DND-41 (cell line): ENCODE measurements at regions not wholly inside any gene's neighbourhood (a gene's known extent, or its start where the extent isn't known, plus 50 kb on each side); places are given as distances from the start of the nearest gene placed in this dataset.

ENCODE experiments used
- ATAC-seq: fragments of 200-7000 bp; cut with Tn5 transposase; 3 replicates; pipeline ENCODE4 v1.9.1; 2021; ENCODE audit warnings: low read depth; ENCODE audit not compliant: insufficient read depth
- DNase-seq: peaks from one replicate; pipeline ENCODE4 v3.0.0-alpha.2; 2020
- H2AFZ ChIP-seq: 2 replicates; pipeline ENCODE4 v1.6.0; 2012; ENCODE audit warnings: low read depth, low read length
- H3K27ac ChIP-seq: 2 replicates; pipeline ENCODE4 v1.5.1; 2012; ENCODE audit warnings: low read length, inconsistent platforms
- H3K27me3 ChIP-seq: fragments of 200-600 bp; sonication (generic); 2 replicates; pipeline ENCODE4 v1.6.0; 2012; ENCODE audit warnings: low read length, mild to moderate bottlenecking, inconsistent platforms; ENCODE audit not compliant: insufficient read depth, poor library complexity
- H3K36me3 ChIP-seq: 2 replicates; pipeline ENCODE4 v1.5.1; 2012; ENCODE audit warnings: low read length, inconsistent platforms; ENCODE audit not compliant: insufficient read depth
- H3K4me1 ChIP-seq: 2 replicates; pipeline ENCODE4 v1.5.1; 2012; ENCODE audit warnings: mild to moderate bottlenecking, low read length; ENCODE audit not compliant: insufficient read depth
- H3K4me2 ChIP-seq: 2 replicates; pipeline ENCODE4 v1.6.0; 2012; ENCODE audit warnings: mild to moderate bottlenecking, moderate library complexity, low read length, inconsistent platforms; ENCODE audit not compliant: insufficient read depth
- H3K4me3 ChIP-seq, 2 experiments: fragments of 200-600 bp in 1 of 2; shearing (Covaris generic) in 1 of 2; 2 replicates each; pipeline ENCODE4 v1.5.1; 2012 to 2016; ENCODE audit warnings: inconsistent platforms in 2 of 2, low read length in 2 of 2, mild to moderate bottlenecking in 2 of 2, low read depth in 1 of 2, moderate library complexity in 1 of 2
- H3K79me2 ChIP-seq: 2 replicates; pipeline ENCODE4 v1.6.0; 2012; ENCODE audit warnings: low read length, inconsistent platforms; ENCODE audit not compliant: insufficient read depth
- H3K9ac ChIP-seq: 2 replicates; pipeline ENCODE4 v1.6.0; 2012; ENCODE audit warnings: low read depth, mild to moderate bottlenecking, inconsistent platforms, low read length, moderate library complexity
- H3K9me3 ChIP-seq: 2 replicates; pipeline ENCODE4 v1.5.1; 2012; ENCODE audit warnings: low read length, moderate library complexity, mild to moderate bottlenecking, inconsistent platforms; ENCODE audit not compliant: insufficient read depth, severe bottlenecking
- H4K20me1 ChIP-seq: 2 replicates; pipeline ENCODE4 v1.6.0; 2012; ENCODE audit warnings: low read length; ENCODE audit not compliant: insufficient read depth
- EZH2 ChIP-seq: IDR thresholded peaks from 3 replicates; pipeline ENCODE4 v1.6.1; 2012; ENCODE audit warnings: borderline replicate concordance, low read depth, mild to moderate bottlenecking, moderate library complexity, low read length, inconsistent platforms; ENCODE audit not compliant: severe bottlenecking
- TF ChIP-seq, protein P1 (sequence below): IDR thresholded peaks from 2 replicates; pipeline ENCODE4 v1.5.1; 2012; ENCODE audit warnings: borderline replicate concordance, low read length, moderate library complexity, mild to moderate bottlenecking; ENCODE audit not compliant: poor library complexity, severe bottlenecking; ENCODE audit errors: extremely low read depth

DNA sequence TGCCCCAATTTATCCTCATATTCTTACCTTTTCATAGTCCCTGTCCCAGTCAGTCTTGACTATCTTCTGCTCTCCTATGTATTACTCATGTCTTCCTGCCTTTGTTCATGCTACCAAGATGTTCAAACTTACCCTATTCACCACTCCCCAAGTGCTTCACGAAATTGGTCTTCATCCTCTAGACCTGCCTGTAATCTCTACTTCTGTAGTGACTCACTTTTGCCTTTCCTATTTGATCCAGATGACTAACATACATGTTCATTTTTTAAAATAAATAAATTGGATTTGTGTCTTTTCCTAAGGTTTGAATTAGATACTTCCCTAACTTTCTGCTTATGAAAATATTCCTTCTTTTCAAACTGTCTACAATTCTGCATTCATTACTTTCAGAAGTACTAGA is 107.7 kb upstream of the PPM1H start:
- H4K20me1 ChIP-seq = no peaks in the 10 kb centered on the region
- no peak overlapping the region for H3K27ac ChIP-seq
- H2AFZ ChIP-seq = no peak overlapping the region
- H3K79me2 ChIP-seq = no peaks in the 10 kb centered on the region
- DNase-seq = no peak
- H3K36me3 ChIP-seq = no peaks in the 10 kb centered on the region
- H3K9ac ChIP-seq = no peak overlapping the region
- TF ChIP-seq, protein P1, sequence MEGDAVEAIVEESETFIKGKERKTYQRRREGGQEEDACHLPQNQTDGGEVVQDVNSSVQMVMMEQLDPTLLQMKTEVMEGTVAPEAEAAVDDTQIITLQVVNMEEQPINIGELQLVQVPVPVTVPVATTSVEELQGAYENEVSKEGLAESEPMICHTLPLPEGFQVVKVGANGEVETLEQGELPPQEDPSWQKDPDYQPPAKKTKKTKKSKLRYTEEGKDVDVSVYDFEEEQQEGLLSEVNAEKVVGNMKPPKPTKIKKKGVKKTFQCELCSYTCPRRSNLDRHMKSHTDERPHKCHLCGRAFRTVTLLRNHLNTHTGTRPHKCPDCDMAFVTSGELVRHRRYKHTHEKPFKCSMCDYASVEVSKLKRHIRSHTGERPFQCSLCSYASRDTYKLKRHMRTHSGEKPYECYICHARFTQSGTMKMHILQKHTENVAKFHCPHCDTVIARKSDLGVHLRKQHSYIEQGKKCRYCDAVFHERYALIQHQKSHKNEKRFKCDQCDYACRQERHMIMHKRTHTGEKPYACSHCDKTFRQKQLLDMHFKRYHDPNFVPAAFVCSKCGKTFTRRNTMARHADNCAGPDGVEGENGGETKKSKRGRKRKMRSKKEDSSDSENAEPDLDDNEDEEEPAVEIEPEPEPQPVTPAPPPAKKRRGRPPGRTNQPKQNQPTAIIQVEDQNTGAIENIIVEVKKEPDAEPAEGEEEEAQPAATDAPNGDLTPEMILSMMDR = no peak
- TF ChIP-seq EZH2 = no peak
- no peaks in the 10 kb centered on the region for H3K9me3 ChIP-seq
- H3K4me1 ChIP-seq = no peaks in the 10 kb centered on the region
- no peak for ATAC-seq
- no peak overlapping the region for H3K4me3 ChIP-seq
- H3K27me3 ChIP-seq = no peaks in the 10 kb centered on the region
- H3K4me2 ChIP-seq = no peak overlapping the region

DNA sequence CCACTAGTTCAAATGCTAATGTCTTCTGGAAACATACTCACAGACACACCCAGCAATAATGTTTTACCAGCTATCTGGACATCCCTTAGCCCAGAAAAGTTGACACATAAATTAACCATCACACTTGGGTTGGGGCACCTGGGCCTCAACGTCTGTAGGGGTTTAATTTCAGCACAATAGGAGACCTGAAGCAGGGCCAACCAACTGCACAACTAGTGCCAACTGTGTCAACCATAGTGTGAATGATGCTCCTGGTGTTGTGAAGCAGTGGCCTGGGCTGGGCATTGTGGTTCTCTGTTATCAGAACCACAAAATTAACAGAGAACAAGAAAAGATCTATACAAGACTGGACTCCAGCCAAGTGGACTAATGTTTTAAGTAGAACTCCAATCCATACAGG is 106.7 kb upstream of the PPM1H start:
- Histone ChIP-seq H3K27me3 (peaks cover 4% of the 10 kb centered on the region), H3K36me3 (no peaks in the 10 kb centered on the region), H3K9me3 (no peaks in the 10 kb centered on the region), H3K27ac (no peak overlapping the region), H3K79me2 (no peaks in the 10 kb centered on the region), H4K20me1 (no peaks in the 10 kb centered on the region), H3K4me3 (no peak overlapping the region), H3K4me2 (no peak overlapping the region), H2AFZ (no peak overlapping the region), H3K4me1 (no peaks in the 10 kb centered on the region), H3K9ac (no peak overlapping the region)
- TF ChIP-seq, protein P1 = no peak
- TF ChIP-seq EZH2 = no peak
- no peak for ATAC-seq
- DNase-seq = no peak

DNA sequence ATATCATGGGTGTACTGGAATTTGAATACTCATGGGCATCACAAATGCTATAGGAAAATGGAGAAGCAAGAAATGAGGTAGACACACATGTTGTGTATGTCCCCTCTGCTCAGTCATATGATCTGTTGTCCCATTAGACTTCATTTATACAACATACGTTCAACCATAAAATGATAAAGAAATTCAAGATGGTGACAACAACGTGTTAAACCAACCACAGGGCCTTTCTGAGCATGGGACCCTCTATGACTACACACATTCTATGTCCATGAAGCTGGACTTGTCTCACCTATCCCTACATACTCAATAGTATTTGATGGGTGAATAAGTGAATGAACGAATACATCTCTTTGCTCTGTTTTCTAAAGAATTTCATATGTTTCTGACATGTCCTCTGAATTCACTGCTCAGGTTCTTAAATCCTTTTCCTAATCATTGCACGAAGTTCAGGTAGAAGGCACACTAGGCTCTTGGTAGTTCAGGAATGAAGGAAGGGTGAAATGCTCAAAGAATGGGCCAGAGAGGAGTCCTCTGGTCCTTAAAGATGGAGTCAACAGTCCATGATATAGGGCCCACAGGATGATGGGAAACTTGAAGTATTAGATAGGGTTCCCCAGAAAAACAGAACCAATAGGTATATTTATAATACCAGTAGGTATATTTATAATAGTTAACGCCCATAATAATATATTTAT is 105.7 kb upstream of the PPM1H start:
- peaks cover 5% of the 10 kb centered on the region for H3K27me3 ChIP-seq
- H3K9ac ChIP-seq = no peak overlapping the region
- H3K4me1 ChIP-seq = no peaks in the 10 kb centered on the region
- H3K4me3 ChIP-seq = no peak overlapping the region
- no peaks in the 10 kb centered on the region for H4K20me1 ChIP-seq
- no peak overlapping the region for H2AFZ ChIP-seq
- no peaks in the 10 kb centered on the region for H3K36me3 ChIP-seq
- no peaks in the 10 kb centered on the region for H3K79me2 ChIP-seq
- H3K27ac ChIP-seq = no peak overlapping the region
- ATAC-seq (no peak), DNase-seq (no peak)
- no peaks in the 10 kb centered on the region for H3K9me3 ChIP-seq
- H3K4me2 ChIP-seq = no peak overlapping the region
- no peak for TF ChIP-seq EZH2
- TF ChIP-seq, protein P1 = no peak
